Inferior parietal cortex (tissue), 1 donor: ENCODE measurements at regions not wholly inside any gene's neighbourhood (a gene's known extent, or its start where the extent isn't known, plus 50 kb on each side); places are given as distances from the start of the nearest gene placed in this dataset.

Experiments
- DNase-seq: peaks from one replicate; pipeline ENCODE4 v3.0.0-alpha.2; 2016; ENCODE audit errors: extremely low spot score

GRCh38 chr15:93722165-93722564, 509.2 kb upstream of the MCTP2 start:
- no peak for DNase-seq

- no peak for DNase-seq
Observed at GRCh38 chr15:93720607-93721006, 510.8 kb upstream of the MCTP2 start.

GRCh38 chr15:93719921-93720351, 511.4 kb upstream of the MCTP2 start:
- no peak for DNase-seq

GRCh38 chr15:93716615-93717231, 514.6 kb upstream of the MCTP2 start:
- no peak for DNase-seq

GRCh38 chr15:93709708-93710107, 521.7 kb upstream of the MCTP2 start:
- DNase-seq = no peak

GRCh38 chr15:93708724-93709445, 522.5 kb upstream of the MCTP2 start:
- no peak for DNase-seq

GRCh38 chr15:93707751-93708150, 523.6 kb upstream of the MCTP2 start:
- no peak for DNase-seq

GRCh38 chr15:93706495-93707292, 524.7 kb upstream of the MCTP2 start:
- DNase-seq = no peak

- DNase-seq = no peak
Observed at GRCh38 chr15:93705753-93706455, 525.5 kb upstream of the MCTP2 start.

- no peak for DNase-seq
Observed at GRCh38 chr15:93703092-93703739, 528.1 kb upstream of the MCTP2 start.

- DNase-seq = no peak
Observed at GRCh38 chr15:93700051-93700450, 531.3 kb upstream of the MCTP2 start.

- no peak for DNase-seq
Observed at GRCh38 chr15:93694033-93694432, 537.3 kb upstream of the MCTP2 start.

- DNase-seq = no peak
Observed at GRCh38 chr15:93683651-93684050, 547.7 kb upstream of the MCTP2 start.

GRCh38 chr15:93671387-93671943, 559.9 kb upstream of the MCTP2 start:
- no peak for DNase-seq

- no peak for DNase-seq
Observed at GRCh38 chr15:93670931-93671330, 560.4 kb upstream of the MCTP2 start.

- no peak for DNase-seq
Observed at GRCh38 chr15:93664213-93664956, 567.0 kb upstream of the MCTP2 start.

- DNase-seq = no peak
Observed at GRCh38 chr15:93662162-93662885, 569.0 kb upstream of the MCTP2 start.

- no peak for DNase-seq
Observed at GRCh38 chr15:93658026-93658816, 569.2 kb upstream of the RGMA start.

GRCh38 chr15:93656041-93656440, 567.0 kb upstream of the RGMA start:
- DNase-seq = no peak
